WTC11 (cell line): ENCODE measurements at regions not wholly inside any gene's neighbourhood (a gene's known extent, or its start where the extent isn't known, plus 50 kb on each side); places are given as distances from the start of the nearest gene placed in this dataset.

ENCODE experiments used
- ATAC-seq: fragments of 200-7000 bp; cut with Tn5 transposase; 2 replicates; pipeline ENCODE4 v1.10.0; 2021; ENCODE audit warnings: mild to moderate bottlenecking, moderate library complexity
- CTCF ChIA-PET: fragments of 300-600 bp; sonication (Branson Sonifier 250); formaldehyde crosslinking; loops from one replicate; lab custom pipeline; 2021; ENCODE audit warnings: antibody characterized with exemption; lab: Charles Lee
- POLR2A ChIA-PET: fragments of 350-600 bp; sonication (Branson Sonifier 250); formaldehyde crosslinking; loops from one replicate; lab custom pipeline; 2021; ENCODE audit warnings: antibody characterized with exemption; lab: Charles Lee
- DNase-seq: peaks from one replicate; pipeline ENCODE4 v3.0.0; 2021; ENCODE audit warnings: low spot score
- H3K27ac Mint-ChIP-seq: 2 replicates; pipeline ENCODE4 v1.8.0; 2021; ENCODE audit warnings: mixed read lengths
- H3K27me3 Mint-ChIP-seq: 2 replicates; pipeline ENCODE4 v1.8.0; 2021; ENCODE audit warnings: low read depth, mild to moderate bottlenecking, moderate library complexity, mixed read lengths
- H3K36me3 Mint-ChIP-seq: 2 replicates; pipeline ENCODE4 v1.8.0; 2021; ENCODE audit warnings: mixed read lengths
- H3K4me1 Mint-ChIP-seq: 2 replicates; pipeline ENCODE4 v1.8.0; 2022; ENCODE audit warnings: mixed read lengths
- H3K4me3 Mint-ChIP-seq: 2 replicates; pipeline ENCODE4 v1.8.0; 2021; ENCODE audit warnings: mild to moderate bottlenecking, moderate library complexity, mixed read lengths
- H3K9me3 Mint-ChIP-seq: 2 replicates; pipeline ENCODE4 v1.8.0; 2021; ENCODE audit warnings: mixed read lengths
- ATF1 ChIP-seq: sonication (generic); formaldehyde crosslinking; IDR thresholded peaks from 2 replicates; pipeline ENCODE4 v1.8.1; 2023; ENCODE audit warnings: mild to moderate bottlenecking, moderate library complexity, missing genetic modification reagents
- CREB1 ChIP-seq: sonication (generic); formaldehyde crosslinking; IDR thresholded peaks from 2 replicates; pipeline ENCODE4 v1.8.0; 2023; ENCODE audit warnings: mild to moderate bottlenecking, missing genetic modification reagents
- FOXP1 ChIP-seq: sonication (generic); formaldehyde crosslinking; IDR thresholded peaks from 2 replicates; pipeline ENCODE4 v1.8.0; 2022; ENCODE audit warnings: missing genetic modification reagents, mild to moderate bottlenecking, moderate library complexity, borderline replicate concordance
- GABPB1 ChIP-seq: sonication (generic); formaldehyde crosslinking; IDR thresholded peaks from 2 replicates; pipeline ENCODE4 v1.8.1; 2023; ENCODE audit warnings: mild to moderate bottlenecking, missing genetic modification reagents
- GTF2I ChIP-seq: fragments of 250-450 bp; sonication (Bioruptor Pico); conservative IDR thresholded peaks from 2 replicates; pipeline ENCODE4 v1.4.0; 2021; ENCODE audit warnings: mild to moderate bottlenecking
- HMGA2 ChIP-seq: fragments of 250-450 bp; sonication (Bioruptor Pico); IDR thresholded peaks from 2 replicates; pipeline ENCODE4 v1.4.0; 2021; ENCODE audit warnings: mild to moderate bottlenecking, moderate library complexity
- KAT7 ChIP-seq: sonication (generic); formaldehyde crosslinking; IDR thresholded peaks from 2 replicates; pipeline ENCODE4 v1.8.1; 2023; ENCODE audit warnings: missing genetic modification reagents, mild to moderate bottlenecking, borderline replicate concordance
- NFYB ChIP-seq: sonication (generic); formaldehyde crosslinking; conservative IDR thresholded peaks from 2 replicates; pipeline ENCODE4 v1.8.0; 2022; ENCODE audit warnings: low read depth, missing genetic modification reagents
- NR1H2 ChIP-seq: sonication (generic); formaldehyde crosslinking; IDR thresholded peaks from 2 replicates; pipeline ENCODE4 v1.9.0; 2021; ENCODE audit warnings: mild to moderate bottlenecking, moderate library complexity, missing genetic modification reagents
- SMAD3 ChIP-seq: sonication (generic); formaldehyde crosslinking; IDR thresholded peaks from 2 replicates; pipeline ENCODE4 v1.8.0; 2022; ENCODE audit warnings: missing genetic modification reagents, mild to moderate bottlenecking, borderline replicate concordance
- TEAD4 ChIP-seq: sonication (generic); formaldehyde crosslinking; IDR thresholded peaks from 2 replicates; pipeline ENCODE4 v1.8.0; 2022; ENCODE audit warnings: mild to moderate bottlenecking, missing genetic modification reagents
- ZNF138 ChIP-seq: sonication (generic); formaldehyde crosslinking; conservative IDR thresholded peaks from 2 replicates; pipeline ENCODE4 v1.8.1; 2022; ENCODE audit warnings: mild to moderate bottlenecking, moderate library complexity, missing genetic modification reagents
- ZNF317 ChIP-seq: sonication (generic); formaldehyde crosslinking; IDR thresholded peaks from 2 replicates; pipeline ENCODE4 v1.8.1; 2023; ENCODE audit warnings: low read depth, mild to moderate bottlenecking, moderate library complexity, missing genetic modification reagents, borderline replicate concordance
- ZNF396 ChIP-seq: fragments of 250-450 bp; sonication (Bioruptor Pico); IDR thresholded peaks from 2 replicates; pipeline ENCODE4 v1.8.0; 2021; ENCODE audit warnings: mild to moderate bottlenecking, moderate library complexity, borderline replicate concordance
- ZNF416 ChIP-seq: fragments of 250-450 bp; sonication (Bioruptor Pico); IDR thresholded peaks from 2 replicates; pipeline ENCODE4 v1.9.0; 2021; ENCODE audit warnings: mild to moderate bottlenecking, inconsistent platforms
- ZNF532 ChIP-seq: fragments of 250-450 bp; sonication (Bioruptor Pico); IDR thresholded peaks from 2 replicates; pipeline ENCODE4 v1.9.0; 2021; ENCODE audit warnings: mild to moderate bottlenecking, borderline replicate concordance
- TF ChIP-seq, protein P1 (sequence below): fragments of 250-450 bp; sonication (Bioruptor Pico); IDR thresholded peaks from 2 replicates; pipeline ENCODE4 v1.9.0; 2021; ENCODE audit warnings: mild to moderate bottlenecking
- TF ChIP-seq, protein P2 (sequence below): sonication (generic); formaldehyde crosslinking; conservative IDR thresholded peaks from 2 replicates; pipeline ENCODE4 v1.8.1; 2023; ENCODE audit warnings: mild to moderate bottlenecking, low read depth, missing genetic modification reagents, moderate library complexity
- TF ChIP-seq, protein P3 (sequence below): fragments of 250-450 bp; sonication (Bioruptor Pico); IDR thresholded peaks from 2 replicates; pipeline ENCODE4 v1.8.0; 2021; ENCODE audit warnings: mild to moderate bottlenecking
- TF ChIP-seq, protein P4 (sequence below): sonication (generic); formaldehyde crosslinking; IDR thresholded peaks from 2 replicates; pipeline ENCODE4 v1.8.0; 2022; ENCODE audit warnings: mild to moderate bottlenecking, missing genetic modification reagents

GRCh38 chr1:118298397-118298796 lies 113.4 kb upstream of the SPAG17 start:
- peaks cover 43% of the 10 kb centered on the region for H3K4me1 Mint-ChIP-seq
- H3K36me3 Mint-ChIP-seq: no peaks in the 10 kb centered on the region
- POLR2A ChIA-PET: no interaction called here

GRCh38 chr1:118297521-118297920 lies 112.5 kb upstream of the SPAG17 start:
- CTCF ChIA-PET: no interaction called here
- POLR2A ChIA-PET: no interaction called here
- Mint-ChIP-seq H3K27ac (no peak overlapping the region), H3K9me3 (no peaks in the 10 kb centered on the region), H3K27me3 (no peaks in the 10 kb centered on the region), H3K4me1 (peaks cover 34% of the 10 kb centered on the region), H3K4me3 (no peak overlapping the region), H3K36me3 (no peaks in the 10 kb centered on the region)
- ATAC-seq (no peak), DNase-seq (no peak)
- no peak for TF ChIP-seq HMGA2 (CRISPR knock-in tag)
- TF ChIP-seq NFYB (CRISPR knock-in tag): no peak
- no peak for TF ChIP-seq TEAD4
- no peak for TF ChIP-seq FOXP1
- no peak for TF ChIP-seq KAT7
- no peak for TF ChIP-seq ZNF396 (CRISPR knock-in tag)
- TF ChIP-seq ZNF532: no peak
- no peak for TF ChIP-seq SMAD3
- no peak for TF ChIP-seq CREB1 (CRISPR knock-in tag)
- no peak for TF ChIP-seq GABPB1 (CRISPR knock-in tag)
- TF ChIP-seq GTF2I (CRISPR knock-in tag): no peak
- no peak for TF ChIP-seq ZNF416 (CRISPR knock-in tag)
- TF ChIP-seq ZNF138: no peak
- TF ChIP-seq, protein P1, sequence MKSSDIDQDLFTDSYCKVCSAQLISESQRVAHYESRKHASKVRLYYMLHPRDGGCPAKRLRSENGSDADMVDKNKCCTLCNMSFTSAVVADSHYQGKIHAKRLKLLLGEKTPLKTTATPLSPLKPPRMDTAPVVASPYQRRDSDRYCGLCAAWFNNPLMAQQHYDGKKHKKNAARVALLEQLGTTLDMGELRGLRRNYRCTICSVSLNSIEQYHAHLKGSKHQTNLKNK (CRISPR knock-in tag): no peak
- no peak for TF ChIP-seq NR1H2 (CRISPR knock-in tag)
- TF ChIP-seq, protein P2, sequence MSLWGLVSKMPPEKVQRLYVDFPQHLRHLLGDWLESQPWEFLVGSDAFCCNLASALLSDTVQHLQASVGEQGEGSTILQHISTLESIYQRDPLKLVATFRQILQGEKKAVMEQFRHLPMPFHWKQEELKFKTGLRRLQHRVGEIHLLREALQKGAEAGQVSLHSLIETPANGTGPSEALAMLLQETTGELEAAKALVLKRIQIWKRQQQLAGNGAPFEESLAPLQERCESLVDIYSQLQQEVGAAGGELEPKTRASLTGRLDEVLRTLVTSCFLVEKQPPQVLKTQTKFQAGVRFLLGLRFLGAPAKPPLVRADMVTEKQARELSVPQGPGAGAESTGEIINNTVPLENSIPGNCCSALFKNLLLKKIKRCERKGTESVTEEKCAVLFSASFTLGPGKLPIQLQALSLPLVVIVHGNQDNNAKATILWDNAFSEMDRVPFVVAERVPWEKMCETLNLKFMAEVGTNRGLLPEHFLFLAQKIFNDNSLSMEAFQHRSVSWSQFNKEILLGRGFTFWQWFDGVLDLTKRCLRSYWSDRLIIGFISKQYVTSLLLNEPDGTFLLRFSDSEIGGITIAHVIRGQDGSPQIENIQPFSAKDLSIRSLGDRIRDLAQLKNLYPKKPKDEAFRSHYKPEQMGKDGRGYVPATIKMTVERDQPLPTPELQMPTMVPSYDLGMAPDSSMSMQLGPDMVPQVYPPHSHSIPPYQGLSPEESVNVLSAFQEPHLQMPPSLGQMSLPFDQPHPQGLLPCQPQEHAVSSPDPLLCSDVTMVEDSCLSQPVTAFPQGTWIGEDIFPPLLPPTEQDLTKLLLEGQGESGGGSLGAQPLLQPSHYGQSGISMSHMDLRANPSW (CRISPR knock-in tag): no peak
- TF ChIP-seq, protein P3, sequence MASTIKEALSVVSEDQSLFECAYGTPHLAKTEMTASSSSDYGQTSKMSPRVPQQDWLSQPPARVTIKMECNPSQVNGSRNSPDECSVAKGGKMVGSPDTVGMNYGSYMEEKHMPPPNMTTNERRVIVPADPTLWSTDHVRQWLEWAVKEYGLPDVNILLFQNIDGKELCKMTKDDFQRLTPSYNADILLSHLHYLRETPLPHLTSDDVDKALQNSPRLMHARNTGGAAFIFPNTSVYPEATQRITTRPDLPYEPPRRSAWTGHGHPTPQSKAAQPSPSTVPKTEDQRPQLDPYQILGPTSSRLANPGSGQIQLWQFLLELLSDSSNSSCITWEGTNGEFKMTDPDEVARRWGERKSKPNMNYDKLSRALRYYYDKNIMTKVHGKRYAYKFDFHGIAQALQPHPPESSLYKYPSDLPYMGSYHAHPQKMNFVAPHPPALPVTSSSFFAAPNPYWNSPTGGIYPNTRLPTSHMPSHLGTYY (CRISPR knock-in tag): no peak
- no peak for TF ChIP-seq ATF1 (CRISPR knock-in tag)
- TF ChIP-seq, protein P4, sequence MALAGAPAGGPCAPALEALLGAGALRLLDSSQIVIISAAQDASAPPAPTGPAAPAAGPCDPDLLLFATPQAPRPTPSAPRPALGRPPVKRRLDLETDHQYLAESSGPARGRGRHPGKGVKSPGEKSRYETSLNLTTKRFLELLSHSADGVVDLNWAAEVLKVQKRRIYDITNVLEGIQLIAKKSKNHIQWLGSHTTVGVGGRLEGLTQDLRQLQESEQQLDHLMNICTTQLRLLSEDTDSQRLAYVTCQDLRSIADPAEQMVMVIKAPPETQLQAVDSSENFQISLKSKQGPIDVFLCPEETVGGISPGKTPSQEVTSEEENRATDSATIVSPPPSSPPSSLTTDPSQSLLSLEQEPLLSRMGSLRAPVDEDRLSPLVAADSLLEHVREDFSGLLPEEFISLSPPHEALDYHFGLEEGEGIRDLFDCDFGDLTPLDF (CRISPR knock-in tag): no peak

More at GRCh38 chr1:118298397-118298796, 113.4 kb upstream of the SPAG17 start:
- H3K9me3 Mint-ChIP-seq: no peaks in the 10 kb centered on the region
- no peak for TF ChIP-seq ZNF317 (CRISPR knock-in tag)
- CTCF ChIA-PET: no interaction called here
- ATAC-seq: no peak
- DNase-seq: no peak
- H3K4me3 Mint-ChIP-seq: no peak overlapping the region
- no peak overlapping the region for H3K27ac Mint-ChIP-seq
- H3K27me3 Mint-ChIP-seq: no peaks in the 10 kb centered on the region
